GM21390 (cell line): ENCODE measurements at regions not wholly inside any gene's neighbourhood (a gene's known extent, or its start where the extent isn't known, plus 50 kb on each side); places are given as distances from the start of the nearest gene placed in this dataset.

Source experiments
- ATAC-seq: cut with Tn5 transposase; IDR thresholded peaks from one replicate; pipeline ENCODE4 v1.9.1; 2021; ENCODE audit not compliant: unreplicated experiment

- no peak for ATAC-seq
These were observed 190.8 kb downstream of the DLL1 start for GRCh38 chr6:170100046-170100445.

GRCh38 chr6:170099387-170099786, 191.5 kb downstream of the DLL1 start:
- no peak for ATAC-seq

GRCh38 chr6:170098428-170099170, 192.3 kb downstream of the DLL1 start:
- ATAC-seq: no peak

- ATAC-seq: no peak
These were observed 193.1 kb downstream of the DLL1 start for GRCh38 chr6:170097505-170098427.

- ATAC-seq: no peak
These were observed 193.9 kb downstream of the DLL1 start for GRCh38 chr6:170096803-170097504.

- ATAC-seq: no peak
These were observed 194.6 kb downstream of the DLL1 start for GRCh38 chr6:170096191-170096802.

GRCh38 chr6:170095273-170095981, 195.5 kb downstream of the DLL1 start:
- no peak for ATAC-seq

- no peak for ATAC-seq
These were observed 196.1 kb downstream of the DLL1 start for GRCh38 chr6:170094686-170095272.

GRCh38 chr6:170093658-170094596, 197.0 kb downstream of the DLL1 start:
- ATAC-seq: no peak

- no peak for ATAC-seq
These were observed 197.6 kb downstream of the DLL1 start for GRCh38 chr6:170093276-170093657.

- no peak for ATAC-seq
These were observed 198.1 kb downstream of the DLL1 start for GRCh38 chr6:170092826-170093225.

GRCh38 chr6:170091639-170092579, 199.0 kb downstream of the DLL1 start:
- ATAC-seq: no peak

GRCh38 chr6:170091000-170091638, 199.8 kb downstream of the DLL1 start:
- ATAC-seq: no peak

GRCh38 chr6:170090561-170090960, 200.3 kb downstream of the DLL1 start:
- no peak for ATAC-seq

- ATAC-seq: peak; percentile 24
These were observed 200.9 kb downstream of the DLL1 start for GRCh38 chr6:170089963-170090362.

GRCh38 chr6:170088582-170088955, 202.3 kb downstream of the DLL1 start:
- ATAC-seq: no peak

GRCh38 chr6:170087941-170088581, 202.8 kb downstream of the DLL1 start:
- peak; percentile 59 for ATAC-seq
